ENCODE measurements at regions not wholly inside any gene's neighbourhood (a gene's known extent, or its start where the extent isn't known, plus 50 kb on each side); places are given as distances from the start of the nearest gene placed in this dataset.

DNA sequence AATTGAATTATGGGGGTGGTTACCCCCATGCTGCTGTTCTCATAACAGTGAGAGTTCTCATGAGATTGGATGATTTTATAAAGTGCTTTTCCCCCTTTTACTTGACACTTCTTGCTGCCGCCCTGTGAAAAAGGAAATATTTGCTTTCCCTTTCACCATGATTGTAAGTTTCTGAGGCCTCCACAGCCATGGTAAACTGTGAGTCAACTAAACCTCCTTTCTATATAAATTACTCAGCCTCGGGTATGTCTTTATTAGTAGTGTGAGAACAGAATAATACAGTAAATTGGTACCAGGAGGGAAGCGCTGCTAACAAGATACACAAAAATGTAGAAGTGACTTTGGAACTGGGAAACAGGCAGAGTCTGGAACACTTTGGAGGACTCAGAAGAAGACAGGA is 1070.8 kb downstream of the FAM133A start:
- TF ChIP-seq CTCF (IDR thresholded peaks at IDR 0.05; ENCODE audit: insufficient read depth, low read length): no peak
- DNase-seq (ENCODE audit: low read depth): no peak
- H3K4me3 ChIP-seq (ENCODE audit: low read depth, low read length): no peak overlapping the region

GRCh38 chrX:94751611-94752010 is 1077.6 kb downstream of the FAM133A start:
- DNase-seq (ENCODE audit: low read depth): no peak
- no peak overlapping the region for H3K4me3 ChIP-seq (ENCODE audit: low read depth, low read length)
- no peak for TF ChIP-seq CTCF (IDR thresholded peaks at IDR 0.05; ENCODE audit: insufficient read depth, low read length)

- no peak overlapping the region for H3K4me3 ChIP-seq (ENCODE audit: low read depth, low read length)
- no peak for TF ChIP-seq CTCF (IDR thresholded peaks at IDR 0.05; ENCODE audit: insufficient read depth, low read length)
- DNase-seq (ENCODE audit: low read depth): no peak
These were observed 1078.6 kb downstream of the FAM133A start for GRCh38 chrX:94752434-94753169.

GRCh38 chrX:94758130-94758529 is 1084.1 kb downstream of the FAM133A start:
- no peak overlapping the region for H3K4me3 ChIP-seq (ENCODE audit: low read depth, low read length)
- no peak for TF ChIP-seq CTCF (IDR thresholded peaks at IDR 0.05; ENCODE audit: insufficient read depth, low read length)
- DNase-seq (ENCODE audit: low read depth): no peak

- no peak overlapping the region for H3K4me3 ChIP-seq (ENCODE audit: low read depth, low read length)
- DNase-seq (ENCODE audit: low read depth): no peak
- TF ChIP-seq CTCF (IDR thresholded peaks at IDR 0.05; ENCODE audit: insufficient read depth, low read length): no peak
These were observed 1101.6 kb downstream of the FAM133A start for GRCh38 chrX:94775640-94776039.

- DNase-seq (ENCODE audit: low read depth): no peak
- TF ChIP-seq CTCF (IDR thresholded peaks at IDR 0.05; ENCODE audit: insufficient read depth, low read length): no peak
These were observed 1139.5 kb downstream of the FAM133A start for GRCh38 chrX:94813541-94813940.

GRCh38 chrX:94814216-94814615 is 1140.2 kb downstream of the FAM133A start:
- TF ChIP-seq CTCF (IDR thresholded peaks at IDR 0.05; ENCODE audit: insufficient read depth, low read length): no peak
- DNase-seq (ENCODE audit: low read depth): no peak
- H3K4me3 ChIP-seq (ENCODE audit: low read depth, low read length): no peak overlapping the region

More at GRCh38 chrX:94813541-94813940, 1139.5 kb downstream of the FAM133A start:
- no peak overlapping the region for H3K4me3 ChIP-seq (ENCODE audit: low read depth, low read length)

All from fibroblast of the aortic adventitia (primary cell).